ENCODE measurements at regions not wholly inside any gene's neighbourhood (a gene's known extent, or its start where the extent isn't known, plus 50 kb on each side); places are given as distances from the start of the nearest gene placed in this dataset.

- in situ Hi-C loops (cut with MboI; ENCODE audit: low sequenced_read_pairs), result no loop called here
- DNase-seq (ENCODE audit: low spot score in 2 of 2), result no peak
- Histone ChIP-seq H3K4me1 (no peaks in the 10 kb centered on the region), H3K27me3 (ENCODE audit: low read depth) (no peaks in the 10 kb centered on the region), H3K9me3 (no peaks in the 10 kb centered on the region), H3K36me3 (replicated peaks) (no peaks in the 10 kb centered on the region), H3K4me3 (no peak overlapping the region)
Observed at GRCh38 chr12:13478650-13479181, 282.2 kb downstream of the EMP1 start.

GRCh38 chr12:13474381-13474780, 277.9 kb downstream of the EMP1 start:
- in situ Hi-C loops (cut with MboI; ENCODE audit: low sequenced_read_pairs), result no loop called here
- no peaks in the 10 kb centered on the region for H3K9me3 ChIP-seq
- H3K36me3 ChIP-seq (replicated peaks), result no peaks in the 10 kb centered on the region
- H3K4me3 ChIP-seq, result no peak overlapping the region
- H3K4me1 ChIP-seq, result no peaks in the 10 kb centered on the region
- no peak for DNase-seq (ENCODE audit: low spot score in 2 of 2)
- no peaks in the 10 kb centered on the region for H3K27me3 ChIP-seq (ENCODE audit: low read depth)

- Histone ChIP-seq H3K9me3 (no peaks in the 10 kb centered on the region), H3K27me3 (ENCODE audit: low read depth) (no peaks in the 10 kb centered on the region), H3K36me3 (replicated peaks) (no peaks in the 10 kb centered on the region), H3K4me1 (no peaks in the 10 kb centered on the region), H3K4me3 (no peak overlapping the region)
- in situ Hi-C loops (cut with MboI; ENCODE audit: low sequenced_read_pairs), result no loop called here
- DNase-seq (ENCODE audit: low spot score in 2 of 2), result no peak
Observed at GRCh38 chr12:13472690-13473089, 276.2 kb downstream of the EMP1 start.

GRCh38 chr12:13471471-13471870, 274.9 kb downstream of the EMP1 start:
- Histone ChIP-seq H3K27me3 (ENCODE audit: low read depth) (no peaks in the 10 kb centered on the region), H3K36me3 (replicated peaks) (no peaks in the 10 kb centered on the region), H3K4me3 (no peak overlapping the region), H3K9me3 (no peaks in the 10 kb centered on the region), H3K4me1 (no peaks in the 10 kb centered on the region)
- DNase-seq (ENCODE audit: low spot score in 2 of 2), result no peak
- in situ Hi-C loops (cut with MboI; ENCODE audit: low sequenced_read_pairs), result no loop called here

GRCh38 chr12:13465635-13466034, 269.1 kb downstream of the EMP1 start:
- no peak overlapping the region for H3K4me3 ChIP-seq
- no peaks in the 10 kb centered on the region for H3K36me3 ChIP-seq (replicated peaks)
- in situ Hi-C loops (cut with MboI; ENCODE audit: low sequenced_read_pairs), result no loop called here
- H3K9me3 ChIP-seq, result no peaks in the 10 kb centered on the region
- no peaks in the 10 kb centered on the region for H3K4me1 ChIP-seq
- DNase-seq (ENCODE audit: low spot score in 2 of 2), result no peak
- H3K27me3 ChIP-seq (ENCODE audit: low read depth), result peaks cover 3% of the 10 kb centered on the region; the same call in 1 of the 2 replicates

GRCh38 chr12:13463189-13463588, 266.7 kb downstream of the EMP1 start:
- no peaks in the 10 kb centered on the region for H3K36me3 ChIP-seq (replicated peaks)
- no peak overlapping the region for H3K4me3 ChIP-seq
- no peak for DNase-seq (ENCODE audit: low spot score in 2 of 2)
- H3K4me1 ChIP-seq, result no peaks in the 10 kb centered on the region
- in situ Hi-C loops (cut with MboI; ENCODE audit: low sequenced_read_pairs), result no loop called here
- H3K9me3 ChIP-seq, result no peaks in the 10 kb centered on the region
- H3K27me3 ChIP-seq (ENCODE audit: low read depth), result peaks cover 3% of the 10 kb centered on the region

- no peaks in the 10 kb centered on the region for H3K9me3 ChIP-seq
- in situ Hi-C loops (cut with MboI; ENCODE audit: low sequenced_read_pairs), result no loop called here
- H3K4me3 ChIP-seq, result no peak overlapping the region
- DNase-seq (ENCODE audit: low spot score in 2 of 2), result no peak
- H3K4me1 ChIP-seq, result no peaks in the 10 kb centered on the region
- H3K36me3 ChIP-seq (replicated peaks), result no peaks in the 10 kb centered on the region
- H3K27me3 ChIP-seq (ENCODE audit: low read depth), result peaks cover 3% of the 10 kb centered on the region
Observed at GRCh38 chr12:13462450-13462849, 265.9 kb downstream of the EMP1 start.

- Histone ChIP-seq H3K27me3 (ENCODE audit: low read depth) (no peaks in the 10 kb centered on the region; the same call in 1 of the 2 replicates), H3K4me3 (no peak overlapping the region), H3K4me1 (no peaks in the 10 kb centered on the region), H3K36me3 (replicated peaks) (no peaks in the 10 kb centered on the region), H3K9me3 (no peaks in the 10 kb centered on the region)
- no peak for DNase-seq (ENCODE audit: low spot score in 2 of 2)
- in situ Hi-C loops (cut with MboI; ENCODE audit: low sequenced_read_pairs), result no loop called here
Observed at GRCh38 chr12:13455778-13456144, 259.2 kb downstream of the EMP1 start.

- in situ Hi-C loops (cut with MboI; ENCODE audit: low sequenced_read_pairs), result no loop called here
Observed at GRCh38 chr12:13454991-13455777, 258.7 kb downstream of the EMP1 start.

GRCh38 chr12:13452955-13453570, 256.5 kb downstream of the EMP1 start:
- Histone ChIP-seq H3K36me3 (replicated peaks) (no peaks in the 10 kb centered on the region), H3K9me3 (no peaks in the 10 kb centered on the region), H3K27me3 (ENCODE audit: low read depth) (no peaks in the 10 kb centered on the region), H3K4me1 (no peaks in the 10 kb centered on the region), H3K4me3 (no peak overlapping the region)
- in situ Hi-C loops (cut with MboI; ENCODE audit: low sequenced_read_pairs), result no loop called here
- DNase-seq (ENCODE audit: low spot score in 2 of 2), result no peak

More at GRCh38 chr12:13454991-13455777, 258.7 kb downstream of the EMP1 start:
- no peak overlapping the region for H3K4me3 ChIP-seq
- no peaks in the 10 kb centered on the region for H3K9me3 ChIP-seq
- no peaks in the 10 kb centered on the region for H3K36me3 ChIP-seq (replicated peaks)
- H3K4me1 ChIP-seq, result no peaks in the 10 kb centered on the region
- DNase-seq (ENCODE audit: low spot score in 2 of 2), result no peak
- no peaks in the 10 kb centered on the region; the same call in 1 of the 2 replicates for H3K27me3 ChIP-seq (ENCODE audit: low read depth)

- Histone ChIP-seq H3K27me3 (ENCODE audit: low read depth) (no peaks in the 10 kb centered on the region), H3K36me3 (replicated peaks) (no peaks in the 10 kb centered on the region), H3K9me3 (no peaks in the 10 kb centered on the region), H3K4me3 (no peak overlapping the region), H3K4me1 (no peaks in the 10 kb centered on the region)
- no peak for DNase-seq (ENCODE audit: low spot score in 2 of 2)
- in situ Hi-C loops (cut with MboI; ENCODE audit: low sequenced_read_pairs), result no loop called here
Observed at GRCh38 chr12:13451776-13452175, 255.2 kb downstream of the EMP1 start.

GRCh38 chr12:13450231-13451080, 253.9 kb downstream of the EMP1 start:
- Histone ChIP-seq H3K4me3 (no peak overlapping the region), H3K4me1 (no peaks in the 10 kb centered on the region), H3K9me3 (no peaks in the 10 kb centered on the region), H3K27me3 (ENCODE audit: low read depth) (no peaks in the 10 kb centered on the region), H3K36me3 (replicated peaks) (no peaks in the 10 kb centered on the region)
- DNase-seq (ENCODE audit: low spot score in 2 of 2), result no peak
- in situ Hi-C loops (cut with MboI; ENCODE audit: low sequenced_read_pairs), result no loop called here

GRCh38 chr12:13444076-13444475, 247.6 kb downstream of the EMP1 start:
- no peak for DNase-seq (ENCODE audit: low spot score in 2 of 2)
- H3K4me1 ChIP-seq, result no peaks in the 10 kb centered on the region
- H3K27me3 ChIP-seq (ENCODE audit: low read depth), result no peaks in the 10 kb centered on the region
- no peak overlapping the region for H3K4me3 ChIP-seq
- H3K36me3 ChIP-seq (replicated peaks), result no peaks in the 10 kb centered on the region
- no peaks in the 10 kb centered on the region for H3K9me3 ChIP-seq
- in situ Hi-C loops (cut with MboI; ENCODE audit: low sequenced_read_pairs), result no loop called here

- no peak overlapping the region for H3K4me3 ChIP-seq
- in situ Hi-C loops (cut with MboI; ENCODE audit: low sequenced_read_pairs), result no loop called here
- no peaks in the 10 kb centered on the region for H3K36me3 ChIP-seq (replicated peaks)
- no peaks in the 10 kb centered on the region for H3K27me3 ChIP-seq (ENCODE audit: low read depth)
- H3K9me3 ChIP-seq, result no peaks in the 10 kb centered on the region
- H3K4me1 ChIP-seq, result no peaks in the 10 kb centered on the region
- no peak for DNase-seq (ENCODE audit: low spot score in 2 of 2)
Observed at GRCh38 chr12:13443498-13443897, 247.0 kb downstream of the EMP1 start.

Data from HAP-1 (cell line).